NOMO-1 treated with dmso at 0.1 percent for 144 hours (cell line): ENCODE measurements at regions not wholly inside any gene's neighbourhood (a gene's known extent, or its start where the extent isn't known, plus 50 kb on each side); places are given as distances from the start of the nearest gene placed in this dataset.

ENCODE experiments used
- DNase-seq: peaks from one replicate; lab custom pipeline; 2025; ENCODE audit not compliant: unreplicated experiment; lab: John Stamatoyannopoulos, UW

- no peak for DNase-seq
Measured at GRCh38 chr20:60211618-60212463, 253.6 kb downstream of the CDH26 start.

GRCh38 chr20:60212695-60213094 lies 254.5 kb downstream of the CDH26 start:
- DNase-seq = no peak

GRCh38 chr20:60213126-60213893 lies 255.1 kb downstream of the CDH26 start:
- no peak for DNase-seq

GRCh38 chr20:60214901-60215815 lies 256.9 kb downstream of the CDH26 start:
- no peak for DNase-seq

- DNase-seq = no peak
Measured at GRCh38 chr20:60215816-60216730, 257.9 kb downstream of the CDH26 start.

- no peak for DNase-seq
Measured at GRCh38 chr20:60219231-60219630, 261.0 kb downstream of the CDH26 start.

- DNase-seq = no peak
Measured at GRCh38 chr20:60219984-60220562, 261.9 kb downstream of the CDH26 start.

GRCh38 chr20:60220706-60221105 lies 262.5 kb downstream of the CDH26 start:
- no peak for DNase-seq

- no peak for DNase-seq
Measured at GRCh38 chr20:60221593-60221992, 263.4 kb downstream of the CDH26 start.

GRCh38 chr20:60222497-60222896 lies 264.3 kb downstream of the CDH26 start:
- DNase-seq = no peak

- DNase-seq = no peak
Measured at GRCh38 chr20:60223174-60223573, 265.0 kb downstream of the CDH26 start.

GRCh38 chr20:60224914-60225313 lies 266.7 kb downstream of the CDH26 start:
- no peak for DNase-seq

- DNase-seq = peak; percentile 96
Measured at GRCh38 chr20:60228255-60228654, 270.0 kb downstream of the CDH26 start.

GRCh38 chr20:60232380-60232779 lies 274.2 kb downstream of the CDH26 start:
- DNase-seq = no peak

GRCh38 chr20:60233018-60233630 lies 274.9 kb downstream of the CDH26 start:
- no peak for DNase-seq

- no peak for DNase-seq
Measured at GRCh38 chr20:60236613-60237012, 278.4 kb downstream of the CDH26 start.

- no peak for DNase-seq
Measured at GRCh38 chr20:60237981-60238380, 279.8 kb downstream of the CDH26 start.

GRCh38 chr20:60238992-60239660 lies 280.9 kb downstream of the CDH26 start:
- no peak for DNase-seq

GRCh38 chr20:60239956-60240355 lies 281.7 kb downstream of the CDH26 start:
- DNase-seq = no peak
